ENCODE measurements at regions not wholly inside any gene's neighbourhood (a gene's known extent, or its start where the extent isn't known, plus 50 kb on each side); places are given as distances from the start of the nearest gene placed in this dataset.

GRCh38 chr1:98210563-98210962, 289.7 kb upstream of the DPYD start:
- DNase-seq (ENCODE audit: extremely low read depth, low read depth), result no peak
- TF ChIP-seq CTCF (IDR thresholded peaks at IDR 0.05; ENCODE audit: low read depth, low read length), result no peak

GRCh38 chr1:98210064-98210463, 289.2 kb upstream of the DPYD start:
- no peak for DNase-seq (ENCODE audit: extremely low read depth, low read depth)

GRCh38 chr1:98205291-98206017, 284.6 kb upstream of the DPYD start:
- TF ChIP-seq CTCF (IDR thresholded peaks at IDR 0.05; ENCODE audit: low read depth, low read length), result no peak
- DNase-seq (ENCODE audit: extremely low read depth, low read depth), result no peak

More at GRCh38 chr1:98210064-98210463, 289.2 kb upstream of the DPYD start:
- TF ChIP-seq CTCF (IDR thresholded peaks at IDR 0.05; ENCODE audit: low read depth, low read length), result no peak

- no peak for TF ChIP-seq CTCF (IDR thresholded peaks at IDR 0.05; ENCODE audit: low read depth, low read length)
- no peak for DNase-seq (ENCODE audit: extremely low read depth, low read depth)
Observed at GRCh38 chr1:98203466-98203865, 282.6 kb upstream of the DPYD start.

GRCh38 chr1:98201666-98202081, 280.8 kb upstream of the DPYD start:
- no peak for TF ChIP-seq CTCF (IDR thresholded peaks at IDR 0.05; ENCODE audit: low read depth, low read length)
- no peak for DNase-seq (ENCODE audit: extremely low read depth, low read depth)

- no peak for TF ChIP-seq CTCF (IDR thresholded peaks at IDR 0.05; ENCODE audit: low read depth, low read length)
- DNase-seq (ENCODE audit: extremely low read depth, low read depth), result no peak
Observed at GRCh38 chr1:98197356-98197755, 276.5 kb upstream of the DPYD start.

- TF ChIP-seq CTCF (IDR thresholded peaks at IDR 0.05; ENCODE audit: low read depth, low read length), result no peak
- no peak for DNase-seq (ENCODE audit: extremely low read depth, low read depth)
Observed at GRCh38 chr1:98196012-98196411, 275.2 kb upstream of the DPYD start.
